Skeletal muscle satellite cell (primary cell): ENCODE measurements at regions not wholly inside any gene's neighbourhood (a gene's known extent, or its start where the extent isn't known, plus 50 kb on each side); places are given as distances from the start of the nearest gene placed in this dataset.
A peak's percentile ranks its signal among the peaks of the same experiment; 100 is the strongest.

Experiments used
- H3K27me3 ChIP-seq: 2 replicates; pipeline ENCODE4 v1.7.0; 2013; ENCODE audit warnings: low read length; ENCODE audit not compliant: control insufficient read depth, insufficient read depth
- H3K36me3 ChIP-seq: 2 replicates; pipeline ENCODE4 v1.7.0; 2013; ENCODE audit warnings: mild to moderate bottlenecking, control low read depth, low read length; ENCODE audit not compliant: insufficient read depth
- H3K4me1 ChIP-seq: 2 replicates; pipeline ENCODE4 v1.7.0; 2013; ENCODE audit warnings: low read length; ENCODE audit not compliant: control insufficient read depth, insufficient read depth
- H3K4me2 ChIP-seq: 2 replicates; pipeline ENCODE4 v1.7.0; 2013; ENCODE audit warnings: mild to moderate bottlenecking, low read length
- H3K4me3 ChIP-seq: 2 replicates; pipeline ENCODE4 v1.7.0; 2013; ENCODE audit warnings: low read length
- H3K9ac ChIP-seq: 2 replicates; pipeline ENCODE4 v1.7.0; 2013; ENCODE audit warnings: mild to moderate bottlenecking, low read depth, low read length, moderate library complexity
- H3K9me3 ChIP-seq: replicated peaks from 2 replicates; pipeline ENCODE4 v1.7.0; 2013; ENCODE audit warnings: mild to moderate bottlenecking, control low read depth, low read length

DNA sequence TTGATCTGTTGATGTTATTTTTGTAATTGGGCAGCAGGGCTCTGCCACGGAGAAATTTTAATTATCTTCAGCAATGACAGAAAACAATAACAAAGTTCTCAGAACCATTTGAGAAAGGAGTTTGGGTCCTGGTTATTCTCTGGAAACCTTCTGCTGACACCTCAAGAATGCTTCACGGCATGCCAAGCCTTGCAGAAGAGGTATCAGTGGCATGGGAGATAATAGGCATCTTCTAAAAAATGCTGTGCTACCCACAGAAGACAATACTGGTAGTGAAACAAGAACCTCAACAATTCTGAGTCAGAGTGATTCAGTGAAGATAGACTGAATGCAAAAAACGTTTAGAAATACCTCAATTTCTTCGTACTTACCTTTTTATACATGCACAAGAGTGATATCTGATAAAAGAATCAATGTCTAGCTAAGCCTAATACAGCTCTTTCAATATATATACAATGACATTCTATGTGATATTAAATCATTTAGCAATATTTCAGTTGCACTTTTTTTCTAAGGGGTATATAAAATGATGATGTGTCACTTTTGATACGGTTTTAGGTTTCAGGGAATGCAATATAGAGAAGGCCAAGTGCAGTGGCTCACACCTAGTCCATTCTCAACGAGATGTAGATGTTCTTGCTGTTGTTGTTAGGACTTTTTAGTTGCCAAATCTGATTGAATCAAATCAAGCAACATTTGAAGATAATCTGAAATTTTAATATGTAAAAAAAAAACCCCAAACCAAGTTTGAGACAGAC, 110.4 kb upstream of the COL21A1 start:
- Histone ChIP-seq H3K36me3 (no peaks in the 10 kb centered on the region), H3K27me3 (no peaks in the 10 kb centered on the region), H3K4me2 (peak overlapping the region; percentile 10), H3K4me1 (peaks cover 20% of the 10 kb centered on the region), H3K9ac (no peak overlapping the region), H3K9me3 (no peaks in the 10 kb centered on the region), H3K4me3 (no peak overlapping the region)

- Histone ChIP-seq H3K9me3 (no peaks in the 10 kb centered on the region), H3K4me3 (no peak overlapping the region), H3K4me2 (no peak overlapping the region), H3K36me3 (no peaks in the 10 kb centered on the region), H3K27me3 (no peaks in the 10 kb centered on the region), H3K9ac (no peak overlapping the region), H3K4me1 (peaks cover 20% of the 10 kb centered on the region)
Observed at GRCh38 chr6:56356426-56356825, 109.0 kb upstream of the COL21A1 start.

DNA sequence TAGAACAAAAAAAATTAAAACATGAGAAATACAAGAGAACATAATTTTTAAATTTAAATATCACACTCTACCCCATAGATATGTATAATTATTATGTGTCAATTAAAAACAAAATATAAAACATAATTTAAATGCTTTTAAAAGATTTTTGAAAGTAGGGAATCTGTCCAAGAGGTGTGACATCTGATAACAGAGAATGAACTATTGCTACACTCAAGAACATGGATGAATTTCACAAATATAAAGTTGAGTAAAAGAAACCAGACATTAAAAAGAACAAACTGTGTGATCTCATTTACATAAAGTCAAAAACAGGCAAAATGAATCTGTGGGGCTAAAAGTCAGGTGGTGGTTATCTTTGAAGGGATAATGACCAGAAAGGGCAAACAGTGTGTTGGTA, 106.5 kb upstream of the COL21A1 start:
- Histone ChIP-seq H3K4me2 (no peak overlapping the region), H3K9ac (no peak overlapping the region), H3K36me3 (no peaks in the 10 kb centered on the region), H3K4me1 (peaks cover 33% of the 10 kb centered on the region), H3K4me3 (no peak overlapping the region), H3K9me3 (no peaks in the 10 kb centered on the region), H3K27me3 (no peaks in the 10 kb centered on the region)

DNA sequence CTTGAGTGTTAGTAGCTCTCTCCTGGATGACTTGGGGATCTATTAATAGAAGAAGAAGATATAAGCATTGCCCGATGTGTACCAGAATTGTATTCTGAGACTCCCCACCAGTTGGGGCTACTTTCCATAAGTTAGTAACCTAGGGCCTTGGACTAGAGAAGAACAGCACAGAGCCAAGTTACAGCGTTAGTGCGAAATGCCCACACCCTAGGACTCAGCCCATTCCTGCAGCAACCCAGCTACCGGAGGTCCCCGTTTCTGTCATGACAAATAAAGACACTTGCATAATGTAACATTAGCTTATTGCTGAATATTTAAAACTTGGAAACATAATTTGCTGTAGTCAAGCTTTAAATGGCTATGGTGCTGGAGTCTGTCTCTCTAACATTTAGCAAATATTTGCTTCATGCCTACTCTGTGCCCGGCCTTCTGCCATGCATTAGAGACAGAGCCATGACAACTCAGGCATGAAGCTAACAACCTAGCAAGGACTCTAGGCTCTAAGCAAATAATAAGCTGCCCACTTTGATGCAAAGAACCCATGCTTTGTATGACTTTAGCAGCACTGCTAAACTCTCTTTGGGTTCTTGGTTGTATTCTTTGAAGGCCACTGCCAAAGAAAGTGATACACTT, 103.4 kb upstream of the COL21A1 start:
- H3K4me2 ChIP-seq, result no peak overlapping the region
- peaks cover 35% of the 10 kb centered on the region for H3K4me1 ChIP-seq
- H3K27me3 ChIP-seq, result no peaks in the 10 kb centered on the region
- no peak overlapping the region for H3K4me3 ChIP-seq
- H3K9ac ChIP-seq, result no peak overlapping the region
- no peaks in the 10 kb centered on the region for H3K36me3 ChIP-seq
- no peaks in the 10 kb centered on the region for H3K9me3 ChIP-seq

DNA sequence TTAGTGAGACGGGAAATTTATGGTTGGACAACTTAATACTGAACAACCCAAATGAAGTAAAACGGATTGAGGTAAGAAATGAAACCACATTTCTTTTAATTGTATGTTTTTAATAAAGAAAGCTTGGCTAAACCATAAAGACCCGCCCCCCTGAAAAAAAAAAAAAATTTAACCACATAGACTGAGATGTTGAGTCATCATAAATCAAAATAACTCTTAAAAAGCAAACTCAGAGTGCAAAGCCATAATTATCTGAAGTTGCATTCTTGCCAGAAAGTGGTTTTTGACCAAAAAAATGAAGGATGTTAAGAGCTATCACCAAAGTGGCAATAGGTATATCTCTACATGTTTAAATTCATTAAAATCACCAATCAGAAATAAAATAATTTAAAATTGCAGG, 101.8 kb upstream of the COL21A1 start:
- peak overlapping the region; percentile 11 for H3K9ac ChIP-seq
- H3K27me3 ChIP-seq, result no peaks in the 10 kb centered on the region
- peaks cover 35% of the 10 kb centered on the region for H3K4me1 ChIP-seq
- H3K4me2 ChIP-seq, result peak overlapping the region; percentile 49
- no peaks in the 10 kb centered on the region for H3K9me3 ChIP-seq
- no peak overlapping the region for H3K4me3 ChIP-seq
- H3K36me3 ChIP-seq, result no peaks in the 10 kb centered on the region

DNA sequence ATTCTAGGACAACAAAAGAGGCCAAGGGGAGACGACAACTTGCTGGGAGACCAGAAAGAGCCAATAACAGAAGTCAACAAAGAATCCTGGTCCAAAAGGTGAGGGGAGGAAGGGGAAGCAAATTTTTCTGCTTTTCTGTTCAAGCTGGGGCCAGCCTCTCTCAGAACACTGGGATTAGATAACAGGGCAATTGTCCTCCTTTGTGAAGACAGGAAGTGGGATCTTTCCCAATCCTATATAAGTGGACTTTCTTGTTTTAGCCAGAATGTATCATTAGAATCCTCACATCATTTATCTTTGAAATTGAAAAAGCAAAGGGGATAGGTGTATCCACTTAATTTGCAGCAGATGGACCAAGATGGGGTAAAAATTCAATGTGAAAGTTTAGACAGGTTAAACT, 101.2 kb upstream of the COL21A1 start:
- peak overlapping the region; percentile 49 for H3K4me2 ChIP-seq
- no peaks in the 10 kb centered on the region for H3K9me3 ChIP-seq
- no peaks in the 10 kb centered on the region for H3K27me3 ChIP-seq
- peak overlapping the region; percentile 11 for H3K9ac ChIP-seq
- no peaks in the 10 kb centered on the region for H3K36me3 ChIP-seq
- peaks cover 35% of the 10 kb centered on the region for H3K4me1 ChIP-seq
- H3K4me3 ChIP-seq, result no peak overlapping the region

DNA sequence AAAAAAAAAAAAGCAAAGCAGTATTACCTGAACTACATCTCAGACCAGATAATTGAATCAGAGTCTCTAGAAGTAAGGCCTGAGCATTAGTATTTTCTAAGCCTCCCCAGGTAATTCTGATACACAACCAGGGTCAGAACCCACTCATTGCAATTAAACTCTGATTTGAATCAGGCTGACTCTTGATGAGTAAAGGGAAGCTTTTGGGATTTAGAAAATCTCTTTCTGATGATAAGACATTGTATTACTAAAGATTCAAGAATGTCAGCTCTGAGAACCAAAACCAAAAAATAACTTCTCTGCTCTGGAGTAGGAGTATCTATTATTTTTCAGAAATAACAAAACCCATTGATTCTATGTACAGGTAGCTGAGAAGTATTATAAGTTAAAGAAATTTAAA, 100.1 kb upstream of the COL21A1 start:
- Histone ChIP-seq H3K4me1 (peaks cover 35% of the 10 kb centered on the region), H3K9me3 (no peaks in the 10 kb centered on the region), H3K4me2 (peak overlapping the region; percentile 9), H3K36me3 (no peaks in the 10 kb centered on the region), H3K27me3 (no peaks in the 10 kb centered on the region), H3K4me3 (no peak overlapping the region), H3K9ac (peak overlapping the region; percentile 8)

DNA sequence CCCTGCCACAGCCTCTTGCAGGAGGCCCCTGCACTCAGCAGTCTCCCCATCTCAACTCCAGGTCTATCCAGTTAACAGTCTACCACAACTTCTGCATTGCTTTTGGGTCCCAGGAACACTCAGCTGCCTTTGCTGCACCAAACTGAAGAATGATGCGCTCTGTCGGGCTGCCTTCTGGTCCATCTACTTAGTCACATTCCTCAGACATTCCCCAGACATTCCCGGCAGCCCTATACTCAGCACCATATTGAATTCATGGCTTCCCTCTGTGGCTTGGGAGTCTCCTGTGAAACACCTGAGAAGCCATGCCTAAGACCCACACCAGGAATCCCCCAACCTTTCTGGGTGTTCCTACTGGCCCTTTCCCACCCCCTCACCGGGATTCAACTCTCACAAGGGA, 99.6 kb upstream of the COL21A1 start:
- Histone ChIP-seq H3K36me3 (no peaks in the 10 kb centered on the region), H3K27me3 (no peaks in the 10 kb centered on the region), H3K9me3 (no peaks in the 10 kb centered on the region), H3K4me2 (peak overlapping the region; percentile 9), H3K4me1 (peaks cover 35% of the 10 kb centered on the region), H3K4me3 (no peak overlapping the region), H3K9ac (peak overlapping the region; percentile 8)

- Histone ChIP-seq H3K9me3 (no peaks in the 10 kb centered on the region), H3K4me1 (peaks cover 35% of the 10 kb centered on the region), H3K9ac (no peak overlapping the region), H3K27me3 (no peaks in the 10 kb centered on the region), H3K36me3 (no peaks in the 10 kb centered on the region), H3K4me3 (no peak overlapping the region), H3K4me2 (no peak overlapping the region)
Observed at GRCh38 chr6:56345376-56345995, 98.1 kb upstream of the COL21A1 start.

GRCh38 chr6:56343295-56343694, 95.9 kb upstream of the COL21A1 start:
- no peaks in the 10 kb centered on the region for H3K9me3 ChIP-seq
- no peak overlapping the region for H3K4me3 ChIP-seq
- no peak overlapping the region for H3K9ac ChIP-seq
- no peaks in the 10 kb centered on the region for H3K27me3 ChIP-seq
- no peaks in the 10 kb centered on the region for H3K36me3 ChIP-seq
- peaks cover 16% of the 10 kb centered on the region for H3K4me1 ChIP-seq
- H3K4me2 ChIP-seq, result no peak overlapping the region

DNA sequence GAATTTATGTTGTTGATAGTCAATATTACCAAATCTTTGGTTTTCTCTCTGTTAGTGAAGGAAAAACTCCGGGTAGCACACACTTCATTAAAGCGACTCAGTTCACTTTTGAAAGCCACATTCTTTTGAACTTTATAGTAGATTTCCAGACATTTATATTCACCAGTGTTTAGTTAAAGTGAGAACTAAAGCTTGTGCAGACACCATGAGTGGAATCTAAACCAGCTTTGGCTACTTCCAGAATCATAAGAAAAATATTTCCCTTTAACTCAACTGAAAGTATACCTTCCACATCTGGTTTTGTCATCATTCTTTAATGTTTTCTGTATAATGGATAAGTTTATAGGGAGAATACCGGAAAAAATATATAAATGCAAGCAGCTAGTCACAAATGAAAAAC, 92.1 kb upstream of the COL21A1 start:
- Histone ChIP-seq H3K4me1 (peaks cover 20% of the 10 kb centered on the region), H3K9ac (no peak overlapping the region), H3K4me2 (no peak overlapping the region), H3K36me3 (no peaks in the 10 kb centered on the region), H3K27me3 (no peaks in the 10 kb centered on the region), H3K4me3 (no peak overlapping the region), H3K9me3 (no peaks in the 10 kb centered on the region)
